DMS114 treated with DMSO at 0.1 percent for 48 hours (cell line): ENCODE measurements at regions not wholly inside any gene's neighbourhood (a gene's known extent, or its start where the extent isn't known, plus 50 kb on each side); places are given as distances from the start of the nearest gene placed in this dataset.

ENCODE experiments used
- DNase-seq: peaks from one replicate; lab custom pipeline; 2025; ENCODE audit not compliant: unreplicated experiment; lab: John Stamatoyannopoulos, UW

- no peak for DNase-seq
Observed at GRCh38 chr9:22278426-22278825, 168.2 kb upstream of the DMRTA1 start.

DNA sequence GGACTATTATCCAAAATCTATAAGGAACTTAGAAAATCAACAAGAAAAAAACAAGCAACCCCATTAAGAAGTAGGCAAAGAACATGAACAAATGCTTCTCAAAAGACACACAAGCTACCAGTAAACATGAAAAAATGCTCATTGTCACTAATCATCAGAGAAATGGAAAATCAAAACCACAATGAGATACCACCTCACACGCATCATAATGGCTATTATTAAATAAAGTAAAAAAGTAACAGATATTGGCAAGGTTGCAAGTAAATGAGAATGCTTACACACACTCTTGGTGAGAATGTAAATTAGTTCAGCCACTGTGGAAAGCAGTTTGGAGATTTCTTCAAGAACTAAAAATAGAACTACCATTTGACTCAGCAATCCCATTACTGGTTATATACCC is 167.0 kb upstream of the DMRTA1 start:
- DNase-seq, result no peak

DNA sequence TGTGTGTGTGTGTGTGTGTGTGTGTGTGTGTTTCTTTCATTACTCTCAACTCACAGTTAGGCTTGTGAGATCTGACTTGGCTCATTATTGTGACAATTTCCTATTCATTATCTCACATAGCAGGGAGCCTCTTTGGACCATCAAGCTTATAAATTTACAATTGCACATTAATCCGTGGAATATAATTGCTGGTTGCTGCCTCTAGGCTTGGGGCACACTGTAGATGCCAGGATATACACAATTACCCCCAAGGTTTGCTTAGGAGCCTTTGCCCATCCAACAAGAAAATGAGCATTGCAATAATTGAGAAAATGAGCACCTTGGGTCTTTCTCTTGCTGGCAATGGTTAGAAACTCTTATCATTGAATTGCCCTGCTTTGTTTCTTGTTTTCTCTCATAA is 161.6 kb upstream of the DMRTA1 start:
- DNase-seq, result no peak

DNA sequence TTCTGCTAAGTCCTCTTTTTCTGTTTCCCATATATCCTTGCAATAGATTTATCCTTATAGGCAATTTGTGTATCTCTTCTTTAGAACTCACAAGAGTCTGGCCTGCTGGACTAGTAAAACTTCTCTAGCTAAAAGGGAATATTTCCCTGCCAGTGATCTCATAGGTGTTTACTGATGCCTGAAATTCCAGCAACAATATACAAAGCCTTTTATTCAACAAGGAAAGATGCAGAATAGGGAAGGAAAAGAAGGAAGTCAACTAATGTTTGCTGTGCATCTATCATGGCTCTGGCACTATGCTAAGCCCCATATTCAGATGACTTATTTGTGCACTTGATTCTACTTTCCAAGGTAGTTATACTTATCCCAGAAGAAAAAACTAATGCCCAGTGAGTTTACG is 160.0 kb upstream of the DMRTA1 start:
- DNase-seq, result no peak

- DNase-seq, result no peak
Observed at GRCh38 chr9:22288661-22289060, 158.0 kb upstream of the DMRTA1 start.

DNA sequence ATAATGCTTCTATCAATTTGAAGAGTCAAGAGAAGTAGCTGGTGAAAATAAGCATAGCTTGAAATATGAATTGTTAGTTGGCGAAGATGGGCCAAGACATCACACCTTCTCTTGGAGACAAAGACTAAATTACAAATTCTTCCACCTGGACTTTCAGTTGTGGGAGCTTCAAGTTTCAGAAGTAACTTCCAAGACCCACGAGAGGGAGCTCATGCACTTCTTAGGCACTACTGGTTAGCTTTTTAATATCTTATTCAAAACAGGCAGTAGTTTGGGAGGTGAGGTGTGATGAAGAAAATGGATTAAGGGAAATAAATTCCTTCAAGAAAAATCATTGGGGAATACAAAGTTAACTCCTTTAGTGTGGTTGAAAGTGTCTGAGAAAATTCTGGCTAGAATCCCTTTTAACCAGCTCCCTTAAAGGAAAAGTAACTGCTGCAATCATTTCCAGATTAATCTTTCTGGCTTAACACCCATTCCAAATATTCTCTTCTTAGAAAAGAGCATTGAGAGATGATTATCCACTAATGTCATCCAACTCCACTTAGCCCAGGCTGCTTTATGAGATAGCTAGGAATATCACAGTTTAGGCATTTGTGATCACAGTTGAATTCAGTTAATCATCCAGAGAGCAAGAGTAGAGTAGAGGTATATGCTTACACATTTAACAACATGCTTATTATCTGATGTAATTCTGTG is 139.5 kb upstream of the DMRTA1 start:
- DNase-seq, result peak; percentile 19

GRCh38 chr9:22308177-22308576 is 138.4 kb upstream of the DMRTA1 start:
- no peak for DNase-seq

DNA sequence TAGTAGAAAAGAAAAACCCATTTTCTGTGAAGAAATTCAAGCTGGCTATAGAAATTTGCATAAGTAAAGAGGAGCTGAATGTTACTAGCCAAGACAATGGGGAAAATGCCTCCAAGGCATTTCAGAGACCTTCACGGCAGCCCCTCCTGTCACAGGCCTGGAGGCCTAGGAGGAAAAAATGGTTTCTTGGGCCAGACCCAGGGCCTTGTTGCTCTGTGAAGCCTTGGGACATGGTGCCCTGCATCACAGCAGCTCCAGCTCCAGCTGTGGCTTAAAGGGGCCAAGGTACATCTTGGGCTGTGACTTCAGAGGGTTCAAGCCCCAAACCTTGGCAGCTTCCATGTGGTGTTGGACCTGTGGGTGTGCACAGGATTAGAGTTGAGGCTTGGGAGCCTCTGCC is 130.0 kb upstream of the DMRTA1 start:
- DNase-seq, result no peak

- no peak for DNase-seq
Observed at GRCh38 chr9:22331533-22331932, 115.1 kb upstream of the DMRTA1 start.

DNA sequence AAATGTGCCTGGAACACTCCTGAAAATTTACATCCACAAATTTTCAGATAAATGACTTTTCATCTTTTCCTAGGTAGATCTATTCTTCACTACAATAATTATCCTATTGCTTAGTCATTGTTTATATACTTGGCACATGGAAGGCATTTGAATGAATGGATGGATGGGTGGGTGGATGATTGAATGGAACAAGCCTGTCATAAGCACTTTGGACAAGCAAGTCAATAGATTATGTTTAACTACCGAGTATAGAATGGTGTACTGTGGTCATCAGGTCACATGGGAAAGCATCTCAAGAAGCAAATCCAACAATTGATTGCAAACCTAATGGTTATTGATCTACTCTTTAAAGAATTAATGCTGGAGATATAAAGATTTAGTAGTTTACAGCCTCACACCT is 114.4 kb upstream of the DMRTA1 start:
- no peak for DNase-seq

- no peak for DNase-seq
Observed at GRCh38 chr9:22337261-22337660, 109.4 kb upstream of the DMRTA1 start.

DNA sequence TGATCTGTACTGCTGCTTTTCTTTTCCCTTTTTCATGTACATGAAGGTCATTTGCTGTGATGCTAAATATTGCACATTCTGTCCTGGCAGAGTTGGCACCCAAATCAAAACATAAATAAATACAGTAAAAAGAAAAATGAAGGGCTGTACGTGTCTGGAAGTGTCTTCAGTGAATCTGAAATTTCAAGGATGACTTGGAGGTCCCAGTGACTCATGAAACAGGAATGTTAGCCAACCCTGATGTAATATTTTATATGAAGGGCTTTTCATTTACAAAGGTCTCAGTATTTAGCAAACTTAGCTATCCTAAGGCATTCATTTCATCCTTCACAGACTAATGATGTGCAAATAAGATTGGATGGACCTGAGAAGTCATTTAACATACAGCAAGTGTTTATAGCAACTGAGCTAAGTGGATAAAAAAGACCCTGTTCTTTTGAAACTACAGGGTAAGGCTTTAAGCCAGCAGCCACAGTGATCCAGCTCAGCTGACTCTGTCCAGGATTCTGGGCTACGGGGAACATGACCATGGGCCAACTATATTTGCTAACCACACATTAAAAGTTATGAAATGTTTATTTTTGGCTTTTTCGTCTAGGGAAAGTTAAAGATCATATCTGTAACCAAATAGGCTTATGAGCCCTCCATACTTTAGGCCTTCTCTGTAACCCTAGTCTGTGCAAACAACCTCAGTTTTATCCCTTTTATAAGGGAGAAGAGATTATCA is 104.0 kb upstream of the DMRTA1 start:
- DNase-seq, result no peak

DNA sequence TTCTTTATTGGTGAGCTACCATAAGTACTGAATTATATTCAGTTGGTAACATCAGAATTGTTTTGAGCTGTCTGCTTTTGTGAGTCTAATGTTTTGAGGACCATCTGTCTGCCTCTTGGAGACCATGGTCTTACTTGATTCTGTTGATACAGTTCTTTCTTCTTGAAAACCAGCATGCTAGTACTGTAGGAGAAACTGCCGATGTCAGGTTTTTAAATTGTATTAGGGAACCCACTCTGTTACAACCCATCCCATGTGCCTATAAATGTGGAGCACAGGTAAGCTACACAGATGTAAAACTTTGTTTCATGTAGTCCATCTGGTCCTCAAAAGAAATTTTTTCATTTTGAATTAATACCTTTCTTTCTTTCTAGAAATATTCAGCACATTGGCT is 103.4 kb upstream of the DMRTA1 start:
- DNase-seq, result no peak

- DNase-seq, result no peak
Observed at GRCh38 chr9:22354699-22355384, 91.8 kb upstream of the DMRTA1 start.

GRCh38 chr9:22356985-22357384 is 89.6 kb upstream of the DMRTA1 start:
- DNase-seq, result no peak

- no peak for DNase-seq
Observed at GRCh38 chr9:22363421-22363887, 83.2 kb upstream of the DMRTA1 start.

- DNase-seq, result no peak
Observed at GRCh38 chr9:22373636-22374035, 73.0 kb upstream of the DMRTA1 start.

DNA sequence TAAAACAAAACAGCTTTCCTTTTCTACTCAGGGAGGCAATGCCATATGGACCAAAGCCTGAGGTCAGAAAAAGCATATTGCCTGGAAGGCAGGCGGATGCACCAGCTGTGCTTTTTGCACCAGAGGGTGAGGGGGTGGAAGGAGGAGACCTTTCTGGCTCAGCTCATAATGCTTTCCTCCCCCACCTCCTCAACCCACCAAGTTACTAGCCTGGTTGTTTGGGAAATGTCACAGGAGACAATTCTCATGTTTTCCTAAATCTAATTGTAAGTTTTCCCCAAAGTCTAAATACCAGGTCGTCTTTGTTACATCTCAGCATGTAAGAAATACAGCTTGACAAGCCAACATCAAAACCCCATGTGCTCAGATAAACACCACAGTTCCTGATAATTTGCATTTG is 72.6 kb upstream of the DMRTA1 start:
- no peak for DNase-seq

DNA sequence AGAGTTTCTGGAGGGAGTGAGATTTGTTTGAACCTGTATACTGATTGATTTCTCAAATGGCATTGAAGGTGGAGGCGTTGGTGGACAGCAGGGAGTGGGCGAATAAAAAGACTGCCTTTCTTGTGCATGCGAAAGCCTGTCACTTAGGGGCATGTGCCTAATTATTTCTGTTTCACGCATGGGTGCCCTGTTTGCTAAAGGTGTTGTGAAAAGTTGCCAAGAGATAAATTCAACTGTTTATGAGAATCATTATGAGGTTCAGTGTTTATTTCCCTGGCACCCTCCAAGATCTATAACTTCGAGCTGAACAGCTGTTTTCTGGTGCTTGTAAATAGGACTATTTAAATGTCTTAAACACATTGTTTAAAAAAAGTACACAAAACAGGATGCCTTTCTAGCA is 67.4 kb upstream of the DMRTA1 start:
- DNase-seq, result no peak

- DNase-seq, result no peak
Observed at GRCh38 chr9:22381170-22381569, 65.5 kb upstream of the DMRTA1 start.

- no peak for DNase-seq
Observed at GRCh38 chr9:22382331-22382730, 64.3 kb upstream of the DMRTA1 start.

- DNase-seq, result no peak
Observed at GRCh38 chr9:22383718-22384117, 62.9 kb upstream of the DMRTA1 start.
